Endothelial cell of hepatic sinusoid (primary cell): ENCODE measurements at regions not wholly inside any gene's neighbourhood (a gene's known extent, or its start where the extent isn't known, plus 50 kb on each side); places are given as distances from the start of the nearest gene placed in this dataset.
"Not testable (repeated sequence)": the region's sequence is repeated elsewhere in the genome, so short reads cannot be mapped to it uniquely, and the experiment has no call there.

Experiments used
- in situ Hi-C: cut with HindIII; loops from 2 replicates; pipeline ENCODE4 v1.10.0; 2017; ENCODE audit warnings: low sequenced_read_pairs

DNA sequence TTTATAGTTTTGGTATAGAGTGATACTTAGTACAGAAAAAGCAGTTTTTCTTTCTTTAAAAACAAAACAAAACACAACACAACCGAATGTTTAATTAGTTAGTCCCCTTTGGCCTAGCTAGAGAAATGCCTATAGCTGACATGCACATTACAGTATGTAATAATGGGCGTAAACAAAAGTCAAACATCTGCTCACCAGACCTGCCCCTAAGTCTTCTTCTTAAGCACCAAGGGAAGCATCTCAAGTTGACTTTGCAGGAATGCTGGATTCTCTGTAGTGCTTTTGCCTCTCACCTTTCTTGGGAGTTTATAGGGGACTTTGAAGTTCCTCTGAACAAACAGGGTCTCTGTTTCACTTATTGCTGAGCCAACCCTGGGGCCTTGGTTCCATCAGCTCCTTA is 143.7 kb downstream of the TM2D1 start:
- in situ Hi-C loops: no loop called here

DNA sequence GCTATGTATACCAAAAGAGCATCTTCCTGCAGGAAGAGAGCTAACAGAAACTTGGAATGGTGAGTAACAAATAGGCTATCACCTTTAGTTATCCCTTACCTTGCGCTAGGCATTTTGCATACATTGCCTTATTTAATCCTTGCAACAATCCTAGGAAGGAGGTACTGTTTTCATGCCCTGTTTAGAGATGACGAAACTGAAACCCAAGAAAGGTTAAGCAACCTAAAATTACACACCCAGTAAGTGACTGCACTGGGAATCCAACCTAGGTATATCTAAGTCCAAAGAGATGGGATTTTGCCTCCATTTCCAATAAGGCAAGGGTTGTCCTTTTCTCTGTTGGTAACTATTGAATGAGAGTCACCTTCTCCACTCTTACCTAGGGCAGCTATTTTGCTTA is 144.5 kb downstream of the TM2D1 start:
- in situ Hi-C loops: no loop called here

DNA sequence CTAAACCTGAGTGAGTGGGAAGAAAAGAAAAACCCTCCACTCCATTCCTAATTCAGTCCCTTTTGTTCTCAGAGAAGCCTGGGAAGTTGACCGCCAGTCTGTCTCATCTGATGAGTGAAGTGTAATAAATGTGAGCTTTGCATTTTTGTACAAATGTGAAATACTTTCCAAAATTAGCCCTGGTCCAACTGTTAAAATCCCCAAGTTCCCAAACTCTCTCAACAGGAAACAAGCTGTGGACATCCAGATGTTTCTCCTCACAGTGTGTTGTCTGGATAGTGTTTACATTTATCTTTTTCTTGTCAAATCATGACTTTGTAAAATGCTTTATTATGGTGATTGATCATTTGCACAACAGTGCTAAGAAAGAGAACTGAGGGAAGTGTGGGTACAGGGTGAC is 145.1 kb downstream of the TM2D1 start:
- in situ Hi-C loops: no loop called here

DNA sequence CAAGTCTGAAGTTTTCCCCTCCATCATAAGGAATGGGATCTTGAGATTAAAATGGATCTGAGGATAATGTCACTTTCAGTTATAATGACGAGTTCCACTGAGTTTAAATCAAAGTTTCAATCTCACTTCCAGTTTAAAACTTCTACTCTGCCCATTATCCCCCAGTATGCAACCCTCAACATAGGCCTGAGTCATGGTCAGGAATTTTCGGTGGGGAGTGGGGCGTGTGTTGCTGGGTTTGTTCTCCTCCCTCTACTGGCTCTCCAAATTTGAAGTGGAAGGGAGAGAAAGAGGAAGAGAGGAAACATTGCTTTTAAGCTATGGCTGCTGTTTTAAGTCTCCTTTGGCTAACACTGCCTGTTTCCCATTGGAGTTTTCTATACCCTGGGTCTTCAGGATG is 152.9 kb downstream of the TM2D1 start:
- in situ Hi-C loops: no loop called here

DNA sequence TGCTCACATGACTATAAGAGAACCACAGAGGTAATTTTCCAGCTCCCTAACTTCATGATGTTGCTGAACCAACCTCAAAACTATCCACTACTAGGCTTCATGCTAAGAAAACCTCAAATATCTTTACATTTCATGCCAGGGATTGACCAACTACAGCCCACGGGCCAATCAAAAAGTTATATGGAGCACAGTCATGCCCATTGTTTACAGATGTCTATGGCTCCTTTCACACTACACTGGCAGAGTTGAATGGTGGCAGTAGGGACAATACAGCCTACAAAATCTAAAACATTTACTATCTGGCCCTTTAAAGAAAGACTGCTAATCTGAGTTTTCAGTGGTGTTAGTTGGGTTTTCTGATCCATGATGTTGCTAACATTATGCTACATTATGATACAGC is 154.8 kb downstream of the TM2D1 start:
- in situ Hi-C loops: no loop called here

DNA sequence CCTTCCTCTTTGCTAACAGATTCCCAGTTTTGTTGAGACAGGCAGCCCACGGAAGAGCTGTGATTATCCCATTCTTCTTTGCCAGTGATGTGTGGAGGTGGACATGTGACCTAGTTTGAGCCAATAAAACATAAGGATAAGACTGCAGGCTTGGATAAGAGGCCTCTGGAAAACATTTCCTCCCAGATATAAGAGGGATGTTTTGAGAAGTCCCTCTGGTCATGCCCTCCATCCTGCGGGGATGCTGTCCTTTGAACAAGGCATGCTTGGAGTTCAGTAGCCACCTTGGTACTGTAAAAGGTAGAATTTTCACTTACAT is 155.7 kb downstream of the TM2D1 start:
- in situ Hi-C loops: no loop called here

DNA sequence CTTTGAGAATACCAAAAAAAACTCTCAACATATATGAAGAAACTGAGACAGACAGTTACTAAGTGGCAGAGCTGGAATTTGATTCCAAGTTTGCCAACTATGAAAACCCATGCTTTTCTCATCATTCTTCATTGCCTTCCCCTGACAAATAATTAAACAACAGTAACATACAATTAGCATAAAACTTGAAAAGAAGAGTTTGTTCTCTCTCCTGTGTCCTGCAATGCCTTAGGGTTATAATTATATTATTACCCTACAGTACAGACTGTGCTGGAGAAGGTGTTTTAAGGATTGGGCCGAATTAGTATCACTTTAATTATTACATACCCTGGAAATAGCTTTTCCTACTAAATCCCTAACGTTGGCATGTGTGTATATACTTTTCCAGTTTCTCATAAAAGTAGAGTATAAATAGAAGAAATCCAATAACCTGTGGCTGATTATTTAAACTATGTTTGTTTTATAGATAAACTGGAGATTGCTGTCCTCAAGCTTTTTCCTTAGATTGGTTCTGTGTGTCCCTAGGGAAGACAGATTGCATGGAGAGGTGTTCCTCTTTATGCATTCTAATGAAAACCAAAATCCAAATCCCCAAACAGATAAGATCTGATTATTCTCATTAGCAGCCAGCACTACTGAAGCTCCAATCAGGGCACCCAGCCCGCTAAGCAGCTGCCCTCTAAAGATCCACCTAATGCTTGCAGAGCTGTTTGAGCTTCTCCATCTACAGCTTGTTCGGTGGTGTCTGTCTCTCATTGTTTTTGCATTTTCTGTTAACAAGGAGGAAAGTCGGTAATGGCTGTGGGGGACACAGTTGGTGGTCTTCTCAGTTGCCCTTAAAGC is 156.3 kb downstream of the TM2D1 start:
- in situ Hi-C loops: no loop called here

DNA sequence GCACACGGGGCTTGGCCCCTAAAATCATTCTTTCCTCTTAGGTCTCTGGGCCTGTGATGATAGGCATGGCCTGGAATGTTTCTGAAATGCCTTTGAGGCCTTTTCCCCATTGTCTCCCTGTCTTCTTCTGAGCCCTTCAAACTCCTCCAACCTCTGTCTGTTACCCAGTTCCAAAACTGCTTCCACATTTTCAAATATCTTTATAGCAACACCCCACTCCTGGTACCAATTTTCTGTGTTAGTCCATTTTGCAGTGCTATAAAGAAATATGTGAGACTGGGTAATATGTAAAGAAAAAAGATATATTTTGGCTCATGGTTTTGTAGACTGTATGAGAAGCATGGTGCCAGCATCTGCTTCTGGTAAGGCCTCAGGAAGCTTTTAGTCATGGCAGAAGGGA is 158.8 kb downstream of the TM2D1 start:
- in situ Hi-C loops: no loop called here

DNA sequence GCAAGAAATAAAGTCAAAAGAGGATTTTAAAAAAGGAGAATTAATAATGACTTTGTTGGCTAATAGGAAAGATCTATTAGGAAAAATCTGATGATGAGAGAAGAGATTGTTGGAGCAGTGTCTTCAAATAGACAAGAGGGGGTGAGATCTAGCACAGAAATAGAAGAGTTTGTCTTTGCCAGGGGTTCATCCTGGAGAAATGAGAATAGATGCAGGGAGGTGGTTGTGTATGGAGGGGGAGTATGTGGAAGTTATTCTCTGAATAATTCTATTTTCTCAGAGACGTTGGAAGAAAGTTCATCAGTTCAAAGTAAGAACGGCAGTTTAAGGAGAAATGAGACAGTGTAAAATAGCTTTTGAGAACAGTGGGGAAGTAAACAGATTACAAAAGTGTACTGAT is 161.3 kb downstream of the TM2D1 start:
- in situ Hi-C loops: no loop called here

DNA sequence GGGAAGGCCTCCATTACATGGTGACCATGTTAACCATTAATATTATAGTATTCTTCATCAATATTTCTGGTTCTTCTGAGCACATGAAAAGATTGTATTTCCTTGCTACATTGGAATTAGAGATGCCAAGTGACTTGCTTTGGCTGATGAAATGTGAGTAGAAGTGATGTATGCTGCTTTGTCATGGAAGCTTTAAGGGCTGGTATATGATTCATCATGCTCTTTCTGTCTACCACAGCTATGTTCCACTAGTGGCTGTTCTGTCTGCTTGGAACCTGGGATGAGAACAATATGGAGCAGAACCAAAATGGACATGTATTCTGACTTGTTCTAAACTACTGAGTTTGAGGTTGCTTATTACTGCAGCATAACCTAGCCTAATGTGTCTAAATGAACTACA is 163.3 kb downstream of the TM2D1 start:
- in situ Hi-C loops: no loop called here

DNA sequence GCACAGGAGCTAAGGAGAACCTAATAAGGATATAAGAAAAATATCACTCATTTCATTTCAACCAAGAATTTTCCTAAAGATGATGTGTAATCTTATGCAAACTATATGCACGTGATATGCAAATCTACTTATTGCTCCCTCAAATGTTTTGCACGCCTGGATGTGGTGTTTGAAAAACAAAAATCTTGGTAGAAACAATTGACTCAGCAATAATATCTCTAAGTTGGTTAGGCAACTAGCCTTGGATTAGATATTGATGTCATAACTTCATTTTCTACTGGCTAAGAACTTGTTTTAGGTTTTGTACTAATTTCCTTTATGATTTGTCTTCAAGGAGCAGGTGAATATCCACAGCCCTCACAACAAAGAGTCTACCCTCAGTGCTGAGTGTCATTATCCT is 164.6 kb downstream of the TM2D1 start:
- in situ Hi-C loops: no loop called here

DNA sequence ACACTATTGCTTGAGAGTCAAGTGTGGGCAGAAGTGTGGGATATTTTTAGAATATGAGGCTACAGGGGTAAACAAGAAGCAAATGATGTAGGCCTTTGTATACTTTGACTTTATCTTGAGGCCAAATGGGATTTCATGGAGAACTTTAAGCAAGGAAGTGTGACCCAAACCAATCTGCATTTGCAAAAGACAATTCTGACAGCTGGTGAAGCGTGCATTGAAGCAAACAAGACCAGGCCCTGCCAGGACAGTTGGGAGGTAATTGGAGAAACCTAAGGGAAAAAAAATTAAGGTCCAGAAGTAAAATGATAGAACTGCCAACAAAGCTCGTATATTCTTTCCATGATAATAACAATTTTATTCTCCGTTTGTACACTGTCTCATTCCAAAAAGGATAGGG is 168.3 kb downstream of the TM2D1 start:
- in situ Hi-C loops: no loop called here

DNA sequence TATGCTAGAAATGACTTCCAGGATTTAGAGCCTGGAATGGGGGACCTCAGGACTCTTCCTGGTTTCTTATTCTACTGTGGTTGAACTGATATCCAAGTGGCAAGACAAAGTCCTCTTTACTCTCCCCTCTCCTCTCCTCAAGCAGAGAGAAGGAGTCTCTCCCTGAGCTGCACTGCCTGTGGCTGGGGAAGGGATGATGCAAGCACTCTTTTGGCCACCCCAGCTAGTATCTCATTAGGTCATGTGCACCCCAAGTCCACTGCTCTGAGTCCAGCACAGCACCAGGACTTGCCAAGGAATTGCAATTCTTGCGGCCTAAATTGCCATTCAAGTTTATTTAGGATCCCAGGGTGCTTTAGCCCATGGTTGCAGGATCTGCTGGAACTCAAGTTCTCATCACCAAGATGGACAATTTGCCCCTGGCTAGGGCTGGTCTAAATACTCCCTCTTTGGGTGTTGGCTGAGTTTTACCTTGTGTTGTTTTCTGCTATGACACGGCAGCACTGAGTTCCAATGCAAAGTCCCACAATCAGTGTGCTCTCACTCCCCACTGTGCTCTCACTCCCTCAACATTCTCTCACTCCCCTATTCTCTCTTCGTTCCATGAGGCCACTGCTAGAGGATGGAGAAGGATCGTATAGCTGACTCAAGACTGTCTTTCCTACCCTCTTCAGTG is 172.2 kb downstream of the TM2D1 start:
- in situ Hi-C loops: no loop called here

DNA sequence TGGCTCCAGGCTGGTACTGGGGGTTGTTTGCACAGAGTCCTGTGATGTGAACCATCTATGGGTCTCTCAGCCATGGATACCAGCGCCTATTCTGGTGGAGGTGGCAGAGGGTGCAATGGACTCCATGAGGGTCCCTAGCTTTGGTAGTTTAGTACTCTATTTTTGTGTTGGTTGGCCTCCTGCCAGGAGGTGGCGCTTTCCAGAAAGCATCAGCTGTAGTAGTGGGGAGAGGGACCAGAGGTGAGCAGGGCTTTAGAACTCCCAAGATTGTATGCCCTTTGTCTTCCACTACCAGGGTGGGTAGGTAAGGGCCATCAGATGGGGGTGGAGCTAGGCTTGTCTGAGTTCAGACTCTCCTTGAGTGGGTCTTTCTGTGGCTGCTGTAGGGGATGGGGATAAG is 177.6 kb downstream of the TM2D1 start:
- in situ Hi-C loops: not testable (repeated sequence)

DNA sequence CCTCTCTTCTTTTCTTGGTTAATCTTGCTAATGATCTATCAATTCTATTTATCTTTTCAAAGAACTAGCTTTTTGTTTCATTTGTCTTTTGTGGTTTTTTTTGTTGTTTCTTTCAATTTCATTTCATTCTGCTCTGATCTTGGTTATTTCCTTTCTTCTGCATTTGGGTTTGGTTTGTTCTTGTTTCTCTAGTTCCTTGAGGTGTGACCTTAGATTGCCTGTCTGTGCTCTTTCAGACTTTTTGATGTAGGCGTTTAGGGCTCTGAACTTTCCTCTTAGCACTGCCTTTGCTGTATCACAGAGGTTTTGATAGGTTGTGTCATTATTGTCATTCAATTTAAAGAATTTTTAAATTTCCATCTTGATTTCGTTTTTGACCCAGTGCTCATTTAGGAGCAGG is 180.1 kb downstream of the TM2D1 start:
- in situ Hi-C loops: not testable (repeated sequence)

DNA sequence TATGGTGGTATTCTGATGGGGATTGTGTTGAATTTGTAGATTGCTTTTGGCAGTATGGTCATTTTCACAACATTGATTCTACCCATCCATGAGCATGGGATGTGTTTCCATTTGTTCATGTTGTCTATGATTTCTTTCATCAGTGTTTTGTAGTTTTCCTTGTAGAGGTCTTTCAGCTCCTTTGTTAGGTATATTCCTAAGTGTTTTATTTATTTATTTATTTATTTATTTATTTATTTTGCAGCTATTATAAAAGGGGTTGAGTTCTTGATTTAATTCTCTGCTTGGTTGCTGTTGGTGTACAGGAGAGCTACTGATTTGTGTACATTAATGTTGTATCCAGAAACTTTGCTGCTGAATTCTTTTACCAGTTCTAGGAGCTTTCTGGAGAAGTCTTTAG is 181.4 kb downstream of the TM2D1 start:
- in situ Hi-C loops: not testable (repeated sequence)

DNA sequence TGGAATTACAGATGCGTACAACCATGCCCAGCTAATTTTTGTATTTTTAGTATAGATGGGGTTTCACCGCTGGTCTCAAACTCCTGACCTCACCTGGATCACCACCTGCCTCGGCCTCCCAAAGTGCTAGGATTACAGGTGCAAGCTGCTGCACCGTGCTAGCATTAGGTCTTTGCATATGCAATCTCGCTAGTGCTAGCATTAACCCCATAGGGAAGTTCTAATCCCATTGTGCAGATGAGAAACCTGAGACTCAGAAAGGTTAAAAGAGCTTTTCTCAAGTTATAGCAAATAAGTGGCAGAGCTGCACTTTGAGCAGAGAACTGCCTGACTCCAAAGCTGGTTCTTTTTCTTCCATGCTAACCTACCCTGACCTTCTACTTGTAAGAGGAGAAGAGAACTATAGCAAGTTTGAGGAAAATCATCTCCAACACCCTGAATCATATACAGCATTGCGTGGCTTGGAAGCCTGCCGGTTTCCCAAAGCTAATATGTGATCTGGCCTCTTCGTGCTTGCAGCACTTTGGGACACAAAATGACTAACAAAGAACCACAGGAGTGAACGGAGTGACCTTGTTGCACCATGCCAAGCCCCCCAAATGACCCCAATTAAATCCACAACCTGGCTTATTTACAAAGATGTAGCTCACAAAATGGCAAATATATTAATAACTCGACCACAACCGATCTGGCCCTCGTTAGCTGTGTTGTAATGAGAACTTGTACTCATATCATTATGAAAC is 185.1 kb downstream of the TM2D1 start:
- in situ Hi-C loops: no loop called here

DNA sequence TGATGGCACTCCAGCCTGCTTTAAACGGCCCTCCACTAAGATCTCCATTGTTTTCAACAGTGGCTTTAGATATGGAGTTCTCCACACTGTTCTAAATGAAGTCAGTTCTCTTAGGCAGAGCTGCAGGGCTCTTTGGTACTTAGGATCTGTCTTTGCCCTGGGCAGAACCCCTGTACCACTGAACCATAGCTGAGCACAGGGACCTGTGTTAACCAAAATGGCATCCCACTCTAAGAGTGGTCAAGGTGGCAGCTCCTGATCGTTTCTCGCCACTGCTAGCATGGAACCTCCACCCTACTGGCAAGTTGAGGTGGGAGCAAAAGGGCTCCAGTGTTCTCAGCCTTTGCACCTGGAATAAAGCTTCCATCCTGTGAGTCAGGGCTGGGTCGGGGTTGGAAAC is 186.7 kb downstream of the TM2D1 start:
- in situ Hi-C loops: no loop called here

DNA sequence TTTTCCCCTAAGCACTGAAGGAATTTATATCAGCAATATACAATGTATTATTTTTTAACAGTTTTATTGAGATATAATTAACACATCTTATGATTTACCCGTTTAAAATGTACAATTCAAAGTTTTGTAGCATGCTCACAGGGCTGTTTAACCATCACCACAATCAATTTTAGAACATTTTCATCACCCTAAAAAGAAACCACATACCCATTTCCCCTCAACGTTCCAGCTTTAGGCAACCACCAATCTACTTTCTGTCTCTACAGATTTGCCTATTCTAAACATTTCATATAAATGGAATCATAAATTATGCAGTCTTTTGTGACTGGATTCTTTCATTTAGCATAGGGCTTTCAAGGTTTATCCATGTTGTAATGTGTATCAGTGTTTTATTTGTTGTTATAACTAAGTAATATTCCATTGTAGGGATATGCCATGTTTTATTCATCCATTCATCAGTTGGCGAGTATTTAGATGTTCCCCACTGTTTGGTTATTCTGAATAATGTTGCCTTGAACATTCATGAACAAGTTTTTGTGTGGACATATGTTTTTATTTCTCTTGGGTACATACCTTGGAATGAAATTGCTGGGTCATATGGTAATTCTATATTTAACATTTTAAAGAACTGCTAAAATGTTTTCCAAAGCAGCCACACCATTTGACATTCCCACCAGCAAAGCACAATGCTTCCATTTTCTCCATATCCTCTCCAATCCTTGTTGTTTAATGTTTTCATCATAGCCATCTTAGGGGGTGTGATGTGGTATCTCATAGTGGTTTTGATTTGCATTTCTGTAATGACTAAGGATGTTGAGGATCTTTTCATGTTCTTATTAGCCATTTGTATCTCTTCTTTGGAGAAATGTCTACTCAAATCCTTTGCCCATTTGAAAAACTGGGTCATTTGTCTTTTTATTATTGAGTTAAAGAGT is 188.5 kb downstream of the TM2D1 start:
- in situ Hi-C loops: no loop called here

DNA sequence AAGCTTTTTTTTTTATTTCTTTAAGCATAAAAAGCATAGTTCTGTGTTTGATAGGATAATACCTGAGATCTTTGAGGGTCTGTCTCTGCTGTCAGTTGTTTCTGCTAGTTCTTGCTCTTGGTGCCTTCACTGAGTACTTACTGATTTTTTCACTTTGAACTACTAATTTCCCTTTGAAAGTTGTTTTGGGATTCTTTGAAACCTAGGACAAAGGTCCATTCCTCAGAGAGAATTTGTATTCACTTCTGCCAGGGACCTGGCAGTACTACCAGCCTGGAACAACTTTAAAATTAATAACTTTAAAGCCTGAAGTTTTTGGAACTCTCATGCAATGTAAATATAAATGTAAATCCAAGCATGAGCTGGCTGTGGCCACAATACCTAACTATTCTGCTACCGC is 190.1 kb downstream of the TM2D1 start:
- in situ Hi-C loops: no loop called here

DNA sequence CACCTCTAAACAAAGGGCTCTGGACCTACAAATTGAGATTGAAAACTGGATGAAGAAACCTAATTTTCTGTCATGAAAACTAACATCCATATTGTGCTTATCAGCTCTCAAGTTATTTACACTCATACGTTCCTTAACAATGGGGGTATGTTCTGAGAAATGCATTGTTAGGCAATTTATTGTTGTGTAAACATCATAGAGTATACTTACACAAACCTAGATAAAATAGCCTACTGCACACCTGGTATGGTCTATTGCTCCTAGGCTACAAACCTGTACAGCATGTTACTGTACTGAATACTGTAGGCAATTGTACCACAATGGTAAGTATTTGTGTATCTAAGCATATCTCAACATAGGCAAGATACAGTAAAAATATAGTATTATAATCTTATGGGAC is 191.4 kb downstream of the TM2D1 start:
- in situ Hi-C loops: no loop called here
